Renal cortical epithelial cell (primary cell): ENCODE measurements at regions not wholly inside any gene's neighbourhood (a gene's known extent, or its start where the extent isn't known, plus 50 kb on each side); places are given as distances from the start of the nearest gene placed in this dataset.

Experiments used
- DNase-seq: peaks from one replicate; pipeline ENCODE4 v3.0.0-alpha.2; 2011; ENCODE audit warnings: low read depth

DNA sequence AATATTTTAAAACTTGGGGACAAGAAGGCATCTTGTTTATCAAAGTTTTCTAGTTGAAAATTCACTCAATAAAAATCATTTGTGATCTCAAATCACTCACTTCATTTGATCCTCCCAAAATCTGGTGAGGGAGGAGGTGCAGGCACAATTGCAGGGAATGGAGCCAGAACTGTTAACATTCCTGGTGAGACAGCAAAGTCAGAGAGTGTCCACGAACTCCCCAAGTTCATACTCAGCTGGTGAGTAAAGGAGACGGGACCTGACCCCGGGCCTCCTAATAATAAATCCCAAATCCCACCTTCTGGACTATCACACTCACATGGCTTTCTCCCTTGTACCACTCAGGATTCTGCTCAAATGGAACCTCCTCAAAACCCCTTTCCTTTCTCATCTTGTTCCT, 252.3 kb upstream of the LRTM1 start:
- no peak for DNase-seq

DNA sequence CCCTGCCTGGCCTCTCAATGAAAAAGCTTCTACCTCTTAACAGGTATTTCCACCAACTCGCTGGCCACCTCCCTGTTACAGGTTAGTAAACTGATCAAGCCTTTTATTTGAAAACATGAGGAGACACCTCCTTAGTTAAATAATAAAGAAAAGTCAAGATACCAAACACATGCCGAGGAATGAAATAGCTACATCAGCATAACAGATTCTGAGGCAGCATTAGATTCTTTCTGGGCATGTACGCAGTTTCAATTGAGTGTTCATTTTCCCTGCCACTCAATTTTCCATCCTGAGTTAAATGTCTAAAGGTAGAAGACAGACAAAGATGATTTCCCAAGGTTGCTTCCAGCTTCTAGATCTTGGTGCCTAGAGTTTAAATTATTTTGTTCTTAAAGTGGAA, 250.5 kb upstream of the LRTM1 start:
- DNase-seq = no peak

DNA sequence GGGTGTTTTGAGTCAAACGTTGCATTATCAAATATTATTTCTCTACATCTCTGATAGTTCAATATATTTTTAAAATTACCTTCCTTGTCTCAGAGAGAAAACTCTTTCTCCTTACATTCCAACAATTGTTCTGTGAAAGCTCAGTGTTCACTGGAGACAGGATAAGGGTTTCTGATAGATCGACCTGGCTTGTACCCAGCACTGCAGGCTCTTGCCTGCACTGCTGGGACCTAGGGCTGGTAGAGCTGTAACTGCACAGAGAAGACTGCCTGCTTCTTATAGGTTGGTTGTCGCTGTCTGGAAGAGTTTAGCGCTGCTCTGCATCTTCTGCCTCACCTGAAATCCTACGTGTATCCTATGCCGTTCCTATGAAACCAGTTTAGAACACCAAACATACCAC, 249.9 kb upstream of the LRTM1 start:
- DNase-seq = no peak

DNA sequence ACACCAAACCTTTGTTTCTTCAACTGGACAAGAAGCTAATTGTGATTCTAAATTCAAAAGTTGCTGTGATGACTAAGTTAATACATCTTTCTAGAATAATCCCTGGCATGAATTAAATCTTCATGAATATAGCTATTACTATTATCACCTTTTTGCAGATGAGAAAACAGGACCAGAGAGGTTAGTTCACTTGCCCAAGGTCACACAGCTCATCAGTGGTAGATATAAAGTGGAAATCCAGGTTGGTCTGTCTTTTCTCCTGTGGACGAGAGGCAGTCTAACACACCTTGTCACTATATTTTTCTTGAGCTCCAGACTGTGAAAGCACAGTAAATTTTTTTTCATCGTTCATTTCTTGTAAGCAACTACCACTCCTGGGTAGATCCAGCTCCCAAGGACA, 247.6 kb upstream of the LRTM1 start:
- no peak for DNase-seq

DNA sequence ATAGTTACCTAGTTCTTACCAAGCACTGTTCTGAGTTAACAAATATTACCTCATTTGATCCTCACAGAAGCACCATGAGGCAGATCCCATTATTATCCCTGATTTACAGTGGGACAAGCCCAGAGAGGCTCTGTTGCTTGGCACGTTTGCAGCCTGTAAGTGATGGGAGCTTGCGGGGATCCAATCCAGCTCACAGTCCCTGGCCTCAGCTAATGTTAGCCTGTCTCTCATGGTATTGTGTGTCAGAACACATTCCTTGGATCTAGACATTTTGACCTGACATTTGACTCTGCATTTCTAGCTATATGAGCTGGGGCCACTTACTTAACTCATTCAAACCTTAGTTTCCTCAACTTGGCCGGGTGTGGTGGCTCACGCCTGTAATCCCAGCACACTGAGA, 246.9 kb upstream of the LRTM1 start:
- no peak for DNase-seq

DNA sequence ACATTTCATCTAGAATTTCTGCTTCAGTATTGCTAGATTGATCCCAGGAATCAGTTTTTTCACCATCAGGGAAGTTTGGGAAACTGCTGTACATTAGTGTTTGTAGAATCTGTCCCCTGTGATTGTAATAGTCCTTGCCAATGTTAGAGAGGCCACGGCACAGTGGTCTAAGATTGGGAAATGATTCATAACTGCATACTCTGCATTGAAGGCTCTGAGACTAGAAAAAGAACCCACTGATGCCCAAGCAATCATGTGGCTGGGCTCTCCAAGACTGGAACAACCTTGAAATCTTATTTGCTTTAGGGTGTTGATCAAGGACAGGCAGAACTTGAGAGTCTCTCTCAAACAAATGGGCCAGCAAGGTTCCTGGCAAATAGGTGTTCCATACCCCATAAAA, 245.6 kb upstream of the LRTM1 start:
- no peak for DNase-seq

DNA sequence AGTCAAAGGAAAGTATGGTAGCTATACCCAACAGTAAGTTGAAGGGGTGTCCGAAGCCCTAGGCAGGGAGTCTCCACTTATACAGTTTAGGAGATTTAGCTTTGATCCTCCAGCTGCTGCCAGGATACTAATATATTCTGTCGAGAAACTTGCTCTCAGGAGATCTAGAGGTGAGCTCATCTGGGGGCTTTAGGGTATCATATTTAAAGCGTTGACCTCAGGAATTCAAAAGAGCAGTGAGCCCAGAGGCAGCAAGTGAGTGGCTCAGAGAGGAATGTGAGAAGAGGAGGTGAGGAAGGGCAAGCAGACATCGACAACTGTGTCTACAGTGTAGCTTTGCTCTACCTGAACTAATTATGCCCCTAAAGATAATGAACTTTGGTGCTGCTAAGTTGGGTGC, 245.1 kb upstream of the LRTM1 start:
- no peak for DNase-seq

DNA sequence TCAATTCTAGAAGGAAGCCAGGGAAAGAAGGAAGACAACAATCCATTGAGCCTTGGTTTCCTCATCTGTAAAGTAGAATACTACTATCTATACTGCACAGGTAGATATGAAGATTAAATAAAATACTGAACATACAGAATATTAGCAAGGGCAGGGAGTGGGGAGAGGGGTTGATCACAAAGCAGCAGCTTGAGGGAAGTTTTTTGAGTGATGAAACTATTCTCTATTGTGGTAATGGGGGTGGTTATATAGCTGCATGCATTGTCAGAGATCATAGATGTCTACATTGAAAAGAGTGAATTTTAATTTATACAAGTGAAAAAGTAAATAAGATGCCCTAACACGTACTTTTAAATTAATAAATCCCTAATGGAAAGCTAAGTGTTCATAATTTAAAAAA, 242.6 kb upstream of the LRTM1 start:
- DNase-seq = no peak

DNA sequence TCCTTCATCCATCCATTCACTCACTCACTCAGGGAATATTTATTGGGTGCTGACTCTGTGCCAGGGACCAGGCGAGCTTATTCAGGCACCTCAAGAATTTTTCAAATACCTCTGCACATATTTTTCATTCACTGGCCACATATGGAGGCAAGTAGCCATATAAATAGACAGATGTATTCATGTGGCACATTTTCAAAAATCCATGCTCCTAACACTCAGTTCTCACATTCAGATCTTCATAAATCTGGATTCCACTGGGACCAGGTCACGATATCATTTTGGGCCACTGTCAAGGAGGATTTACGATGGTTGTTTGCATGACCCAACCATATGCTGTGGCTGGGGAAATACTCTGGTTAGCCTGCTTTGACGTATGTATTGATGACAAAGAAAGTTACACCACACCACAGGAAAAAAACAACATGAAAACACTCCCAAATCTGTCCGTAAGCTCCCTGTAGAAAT, 241.8 kb upstream of the LRTM1 start:
- DNase-seq = peak; percentile 71

DNA sequence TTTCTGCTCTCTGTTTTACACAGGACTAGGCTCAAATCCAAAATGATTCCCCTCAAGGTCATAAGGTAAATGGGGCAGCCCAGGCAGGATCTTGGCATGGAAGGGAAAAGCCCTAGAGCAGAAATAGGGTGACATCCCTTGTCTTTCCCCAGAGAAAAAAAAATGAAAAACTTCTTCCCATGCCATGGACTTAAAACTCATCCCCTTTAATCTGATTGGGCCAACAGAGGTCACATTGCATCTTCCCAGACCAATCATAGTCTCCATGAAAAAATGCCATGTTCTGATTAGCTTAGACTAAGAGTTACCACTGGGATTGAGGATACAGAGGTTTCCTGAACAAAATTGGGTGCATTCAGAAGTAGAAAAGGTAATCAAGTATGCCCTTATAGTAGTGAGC, 241.3 kb upstream of the LRTM1 start:
- DNase-seq = no peak

DNA sequence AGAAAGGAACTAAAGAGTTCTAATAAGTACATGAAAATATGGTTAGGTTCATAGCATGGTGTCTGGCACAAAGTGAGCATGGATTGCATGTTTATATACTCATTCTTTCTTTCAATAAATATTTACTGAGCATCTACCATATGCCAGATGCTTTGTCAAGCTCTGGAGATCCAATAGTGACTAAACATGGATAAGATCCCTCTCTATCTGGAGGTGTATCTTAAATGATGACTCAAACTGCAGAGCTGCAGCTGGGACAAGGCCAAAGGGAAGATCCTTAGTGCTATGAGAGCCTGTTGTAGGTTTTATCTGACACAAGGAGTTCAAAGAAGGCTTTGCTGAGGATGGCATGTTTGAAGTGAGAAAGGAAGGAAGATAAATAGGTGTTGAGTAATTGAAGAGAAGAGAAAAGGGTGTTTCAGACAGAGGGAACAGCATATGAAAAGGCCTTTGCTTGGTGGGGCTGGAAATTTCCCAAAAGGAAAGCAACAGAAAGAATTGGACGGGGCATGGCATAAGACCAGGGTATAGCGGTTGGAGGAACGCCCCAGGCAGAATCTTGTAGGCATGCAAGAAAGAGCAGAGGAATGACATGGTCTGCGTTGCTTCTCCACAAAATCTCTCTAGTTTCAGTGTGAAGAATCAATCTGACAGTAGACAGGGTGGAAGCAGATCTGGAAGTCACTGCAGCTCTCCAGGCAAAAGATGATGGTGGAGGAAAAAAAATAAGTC, 239.9 kb upstream of the LRTM1 start:
- DNase-seq = peak; percentile 47

DNA sequence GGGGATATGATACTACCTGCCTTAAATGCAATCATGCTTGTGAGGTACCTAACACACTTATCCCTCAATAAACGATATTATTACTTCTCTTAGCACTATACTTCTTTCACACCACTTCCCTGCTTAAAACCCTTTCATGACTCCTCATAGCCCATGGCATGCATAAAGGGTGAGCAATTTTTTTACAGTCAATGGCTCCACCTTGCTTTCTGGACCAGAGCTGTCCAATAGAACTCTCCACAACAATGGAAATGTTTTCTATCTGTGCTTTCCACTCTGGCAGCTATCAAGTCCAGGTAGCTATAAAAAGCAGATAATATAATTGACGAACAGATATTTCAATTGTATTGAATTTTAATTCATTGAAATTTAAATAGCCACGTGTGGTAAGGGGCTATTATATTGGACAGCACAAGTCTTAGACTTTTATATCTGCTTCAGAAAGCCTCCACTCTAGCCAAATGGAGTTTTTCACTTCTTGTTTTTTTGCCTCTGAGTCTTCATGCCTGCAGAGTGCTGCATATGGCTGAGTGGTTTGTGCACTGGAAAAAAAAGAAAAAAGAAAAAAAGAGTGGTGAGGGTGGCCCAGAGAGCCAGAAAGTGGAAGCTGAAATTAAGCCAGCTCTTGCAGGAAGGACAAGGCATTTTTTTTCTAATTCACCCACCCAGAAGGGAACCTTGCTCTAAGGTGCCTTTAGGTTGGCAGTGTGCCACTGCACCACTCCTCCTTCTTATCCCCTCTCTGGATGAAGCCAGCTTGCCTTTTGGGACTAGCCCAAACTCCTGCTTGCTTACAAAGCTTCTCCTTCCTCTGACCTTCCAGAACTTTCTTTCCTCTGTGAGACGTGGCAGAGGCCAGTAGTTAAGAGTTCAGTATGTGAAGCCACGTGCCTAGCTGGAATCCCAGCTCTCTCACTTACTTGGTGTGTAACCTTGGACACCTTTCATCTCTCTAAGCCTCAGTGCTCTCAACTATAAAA, 239.0 kb upstream of the LRTM1 start:
- peak; percentile 42 for DNase-seq

DNA sequence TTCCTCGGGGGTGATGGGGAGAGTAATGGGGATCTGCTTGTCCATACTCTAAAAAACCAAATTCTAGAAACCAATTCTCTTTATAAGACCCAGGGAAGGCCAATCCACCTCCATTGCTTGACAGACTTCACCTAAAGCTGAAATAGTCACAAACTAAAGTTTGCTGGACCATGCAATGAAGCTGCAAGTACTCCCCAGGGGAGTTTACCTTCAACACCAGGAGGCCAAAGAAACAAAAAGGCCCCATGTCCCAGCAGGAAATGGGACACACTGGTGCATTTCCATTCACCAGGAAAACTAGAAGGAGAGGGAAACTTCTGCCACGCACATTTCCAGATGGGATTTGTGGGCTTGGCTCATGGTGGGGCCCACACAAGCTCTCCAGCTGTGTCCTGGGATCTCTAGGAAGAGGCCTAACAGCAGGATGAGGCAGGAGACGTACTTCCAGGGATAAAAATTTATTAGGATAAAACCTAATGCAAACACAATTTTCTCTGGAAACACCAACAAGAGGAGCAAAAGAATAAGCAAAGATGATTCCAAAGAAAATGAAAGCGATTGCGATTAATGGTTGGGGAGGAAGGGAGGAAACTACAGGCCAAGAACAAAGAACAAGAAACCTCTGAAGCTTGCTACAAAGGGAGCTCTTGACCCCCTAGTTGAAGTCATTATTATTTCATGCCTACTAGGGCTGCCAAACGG, 238.0 kb upstream of the LRTM1 start:
- no peak for DNase-seq

DNA sequence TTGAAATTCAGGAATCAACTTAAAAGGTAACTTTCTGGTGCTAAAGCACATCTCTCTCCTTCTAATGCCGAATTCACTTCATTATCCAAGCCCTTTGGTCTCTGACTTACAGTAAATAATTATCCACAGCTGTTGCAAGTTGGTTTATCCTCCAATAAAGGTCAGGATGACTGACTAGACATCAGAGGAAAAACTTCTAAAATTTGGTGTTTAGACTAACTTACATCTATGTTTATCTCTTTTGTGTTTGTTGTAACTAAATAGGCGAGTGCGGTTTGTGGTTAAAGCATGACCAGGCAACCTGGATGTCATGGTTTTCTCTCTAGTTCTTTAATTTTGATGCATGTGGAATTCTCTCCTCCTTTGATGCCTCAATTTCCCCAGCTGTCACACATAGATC, 237.4 kb upstream of the LRTM1 start:
- no peak for DNase-seq

DNA sequence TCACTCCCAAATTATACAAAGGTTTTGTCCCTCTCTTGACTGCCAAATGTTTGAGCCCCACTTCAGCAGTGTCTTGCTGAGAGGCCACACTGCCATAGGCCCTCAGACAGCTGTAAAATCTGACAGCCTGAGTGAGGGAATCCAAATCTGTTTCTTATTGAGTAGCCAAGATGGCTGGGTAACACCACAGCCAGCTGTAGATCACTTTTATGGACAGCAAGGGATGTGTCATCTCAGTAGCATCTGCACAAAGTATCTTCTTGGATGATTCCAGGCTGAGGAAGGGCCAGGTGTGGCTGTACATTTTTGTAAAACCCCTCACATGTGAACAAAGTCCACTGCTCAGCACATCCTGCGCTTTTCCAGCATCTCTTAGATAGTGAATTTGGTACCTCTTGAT, 237.0 kb upstream of the LRTM1 start:
- DNase-seq = no peak

DNA sequence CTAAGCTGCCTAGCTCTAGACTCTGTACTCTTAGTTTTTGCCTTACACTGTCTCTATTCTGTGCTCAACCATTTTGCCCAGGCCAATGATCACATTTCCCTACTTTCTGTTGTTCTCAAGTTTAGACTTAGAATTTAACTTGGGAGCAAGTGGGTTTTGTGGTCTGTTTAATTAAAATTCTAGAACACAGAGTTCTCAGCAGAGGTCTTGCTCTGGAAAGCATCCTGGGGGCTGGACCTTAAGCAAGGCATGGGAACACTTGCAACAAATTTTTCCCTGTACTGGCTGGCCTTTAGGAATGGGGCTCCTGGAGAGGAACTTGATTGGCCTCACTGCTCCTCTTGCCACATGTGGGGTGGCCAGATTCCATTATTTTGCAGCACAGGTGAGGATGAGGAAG, 236.3 kb upstream of the LRTM1 start:
- DNase-seq = peak; percentile 85

DNA sequence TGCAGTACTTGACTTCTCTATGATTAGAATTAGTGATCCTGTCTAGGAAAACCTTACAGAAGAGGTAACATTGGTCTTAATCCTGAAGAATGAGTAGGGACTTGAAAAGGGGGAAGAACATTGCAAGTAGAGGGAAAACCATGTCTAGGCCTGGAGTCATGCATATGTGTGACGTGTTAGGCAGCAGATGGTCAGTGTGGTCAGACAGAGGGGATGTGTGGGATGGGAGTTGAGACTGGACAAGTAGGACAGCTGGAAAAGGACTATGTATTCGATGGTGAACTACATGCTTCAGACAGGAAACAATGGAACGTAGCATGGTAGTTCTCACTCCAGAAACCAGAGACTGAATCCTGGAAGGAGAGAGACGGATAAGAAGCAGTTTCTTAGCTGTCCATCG, 235.6 kb upstream of the LRTM1 start:
- no peak for DNase-seq

DNA sequence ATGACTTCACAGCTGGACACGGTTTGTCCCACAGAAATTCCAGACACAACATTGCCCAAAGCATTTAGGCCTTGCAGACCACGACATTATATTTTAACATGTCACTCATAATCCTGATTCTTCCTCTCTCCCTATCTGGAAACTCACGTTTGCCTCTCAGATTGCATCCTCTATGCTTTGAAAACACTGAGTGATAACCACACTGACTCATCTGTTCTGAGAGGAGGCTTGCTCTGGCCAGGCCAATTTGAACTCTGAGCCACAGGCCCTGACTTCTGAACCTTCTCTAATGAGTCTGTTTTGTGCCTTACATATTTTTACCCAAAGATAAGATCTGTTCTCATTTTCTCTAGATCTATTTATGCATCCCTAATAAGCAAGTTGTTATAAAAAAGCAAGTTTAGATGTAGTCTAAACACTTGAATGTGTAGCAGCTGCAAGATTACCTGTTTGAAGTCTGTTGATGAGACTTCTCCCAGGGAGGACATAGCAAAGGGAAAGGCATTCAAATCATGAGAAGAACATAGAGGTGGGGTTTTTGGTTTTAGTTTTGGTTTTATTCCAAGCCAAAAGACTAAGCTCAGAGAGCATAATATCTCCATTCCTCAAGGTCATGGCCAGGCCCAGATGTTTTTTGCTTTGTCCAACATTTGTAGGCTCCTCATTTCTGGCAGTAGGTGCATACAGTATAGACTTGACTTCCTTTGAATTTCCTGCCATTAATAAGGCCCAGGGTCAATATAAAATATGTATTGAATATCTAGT, 234.4 kb upstream of the LRTM1 start:
- DNase-seq = peak; percentile 76

DNA sequence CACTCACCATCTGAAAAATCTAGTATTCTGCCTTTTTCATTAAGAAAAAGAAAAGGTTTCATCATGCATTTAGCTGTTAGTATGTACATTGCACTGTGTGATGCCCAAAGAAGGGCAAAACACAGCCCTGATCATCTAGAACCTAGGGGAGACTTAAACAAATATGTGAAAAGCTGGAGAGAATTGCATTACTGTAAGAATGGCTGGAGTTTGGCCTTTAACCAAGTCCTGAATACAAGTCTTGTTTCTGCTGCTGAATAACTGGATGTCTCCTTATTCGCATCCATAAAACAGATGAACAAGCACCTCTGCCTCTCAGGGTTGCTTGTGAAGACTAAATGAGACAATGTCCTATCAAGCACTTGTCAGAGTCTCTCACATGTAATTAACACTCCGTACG, 233.4 kb upstream of the LRTM1 start:
- no peak for DNase-seq

DNA sequence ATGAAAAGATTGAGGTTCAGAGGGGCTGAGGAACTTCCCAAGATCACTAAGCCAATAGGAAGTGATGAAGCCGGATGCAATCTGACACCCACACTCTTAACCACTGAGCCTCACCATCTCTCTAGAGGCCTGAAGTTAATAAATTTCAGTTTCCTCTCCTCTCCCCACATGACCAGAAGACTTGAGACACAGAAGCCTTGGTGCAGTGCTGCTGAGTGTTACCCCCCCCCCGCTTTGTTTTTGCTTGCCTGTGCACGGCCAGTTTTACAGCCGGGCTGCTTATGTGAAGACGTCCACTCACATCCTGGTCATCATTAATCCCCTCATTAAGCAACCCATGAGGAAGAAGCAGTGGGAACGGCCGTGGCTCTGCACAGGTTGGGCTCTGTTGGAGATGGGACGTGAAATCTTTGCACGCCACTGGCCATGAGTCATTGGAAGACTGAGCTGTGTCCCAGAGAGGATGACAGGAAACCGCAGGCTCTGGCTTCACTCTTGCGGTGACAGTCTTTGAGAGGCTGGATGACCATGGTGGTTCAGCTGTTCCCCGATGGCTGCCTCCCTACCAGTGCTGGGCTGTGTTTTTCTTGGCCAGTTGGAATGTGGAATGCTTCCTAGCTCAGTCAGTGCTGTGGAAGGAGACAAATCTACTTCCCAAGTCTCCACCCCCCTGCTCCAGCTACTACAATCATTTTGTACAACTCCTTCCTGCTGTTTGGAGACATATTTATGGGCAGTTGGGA, 232.6 kb upstream of the LRTM1 start:
- DNase-seq = peak; percentile 97

DNA sequence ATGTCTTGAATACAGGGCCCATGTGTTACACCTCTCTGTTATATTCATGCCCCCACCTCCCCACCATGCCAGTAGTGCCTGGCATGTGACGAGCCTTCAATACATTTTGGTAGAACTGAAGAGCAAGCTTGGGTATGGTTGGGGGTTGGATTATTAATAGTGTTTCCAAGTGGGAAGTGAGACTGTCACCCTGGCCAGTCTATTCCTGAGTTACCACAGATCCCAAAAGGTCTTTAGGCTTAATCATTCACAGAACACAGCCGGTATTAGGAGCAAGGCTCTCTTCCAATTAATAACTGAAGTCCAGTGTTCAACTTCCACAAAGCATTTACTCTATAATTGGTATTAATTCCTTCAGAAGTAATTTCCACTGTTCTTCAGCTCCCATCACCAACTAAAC, 231.9 kb upstream of the LRTM1 start:
- peak; percentile 58 for DNase-seq
